ENCODE measurements at regions not wholly inside any gene's neighbourhood (a gene's known extent, or its start where the extent isn't known, plus 50 kb on each side); places are given as distances from the start of the nearest gene placed in this dataset.
"Not testable (repeated sequence)": the region's sequence is repeated elsewhere in the genome, so short reads cannot be mapped to it uniquely, and the experiment has no call there.

- H3K4me1 Mint-ChIP-seq; H3K27ac Mint-ChIP-seq; H3K27me3 ChIP-seq (ENCODE audit: insufficient read depth, low read length); intact Hi-C loops (cut with micrococcal nuclease); POLR2A ChIA-PET (ENCODE audit: partially characterized antibody); DNase-seq; CTCF ChIA-PET (ENCODE audit: partially characterized antibody); H3K4me1 ChIP-seq (ENCODE audit: insufficient read depth, low read length); H3K4me3 ChIP-seq (ENCODE audit: low read length in 2 of 2); H3K36me3 Mint-ChIP-seq; H3K9me3 ChIP-seq (ENCODE audit: control insufficient read depth in 1 of 2, low read length in 2 of 2); H3K27ac ChIP-seq (ENCODE audit: low read depth, low read length); H3K36me3 ChIP-seq (ENCODE audit: insufficient read depth, low read length); H3K27me3 Mint-ChIP-seq; H3K9me3 Mint-ChIP-seq: not testable (repeated sequence)
- peak overlapping the region in 1 of 8 donors; percentile 62 for H3K4me3 Mint-ChIP-seq
Measured at GRCh38 chr16:32842844-32843243, 166.9 kb upstream of the TP53TG3 start.

GRCh38 chr16:32807280-32807679 is 131.3 kb upstream of the TP53TG3 start:
- POLR2A ChIA-PET (ENCODE audit: partially characterized antibody); H3K27me3 ChIP-seq (ENCODE audit: insufficient read depth, low read length); H3K4me1 ChIP-seq (ENCODE audit: insufficient read depth, low read length); H3K4me3 ChIP-seq (ENCODE audit: low read length in 2 of 2); H3K9me3 ChIP-seq (ENCODE audit: control insufficient read depth in 1 of 2, low read length in 2 of 2); intact Hi-C loops (cut with micrococcal nuclease); DNase-seq; H3K27me3 Mint-ChIP-seq; CTCF ChIA-PET (ENCODE audit: partially characterized antibody); H3K27ac ChIP-seq (ENCODE audit: low read depth, low read length); H3K36me3 Mint-ChIP-seq; H3K9me3 Mint-ChIP-seq; H3K4me1 Mint-ChIP-seq; H3K27ac Mint-ChIP-seq; H3K4me3 Mint-ChIP-seq; H3K36me3 ChIP-seq (ENCODE audit: insufficient read depth, low read length): not testable (repeated sequence)

GRCh38 chr16:32805639-32806038 is 129.7 kb upstream of the TP53TG3 start:
- H3K4me3 ChIP-seq (ENCODE audit: low read length in 2 of 2); H3K27me3 Mint-ChIP-seq; CTCF ChIA-PET (ENCODE audit: partially characterized antibody); H3K36me3 Mint-ChIP-seq; POLR2A ChIA-PET (ENCODE audit: partially characterized antibody); H3K27ac ChIP-seq (ENCODE audit: low read depth, low read length); H3K9me3 Mint-ChIP-seq; H3K27me3 ChIP-seq (ENCODE audit: insufficient read depth, low read length); H3K27ac Mint-ChIP-seq; H3K36me3 ChIP-seq (ENCODE audit: insufficient read depth, low read length); H3K9me3 ChIP-seq (ENCODE audit: control insufficient read depth in 1 of 2, low read length in 2 of 2); H3K4me1 ChIP-seq (ENCODE audit: insufficient read depth, low read length); intact Hi-C loops (cut with micrococcal nuclease); H3K4me3 Mint-ChIP-seq; DNase-seq; H3K4me1 Mint-ChIP-seq: not testable (repeated sequence)

Data from CD4-positive, alpha-beta memory T cell (primary cell).